ENCODE measurements at regions not wholly inside any gene's neighbourhood (a gene's known extent, or its start where the extent isn't known, plus 50 kb on each side); places are given as distances from the start of the nearest gene placed in this dataset.

DNA sequence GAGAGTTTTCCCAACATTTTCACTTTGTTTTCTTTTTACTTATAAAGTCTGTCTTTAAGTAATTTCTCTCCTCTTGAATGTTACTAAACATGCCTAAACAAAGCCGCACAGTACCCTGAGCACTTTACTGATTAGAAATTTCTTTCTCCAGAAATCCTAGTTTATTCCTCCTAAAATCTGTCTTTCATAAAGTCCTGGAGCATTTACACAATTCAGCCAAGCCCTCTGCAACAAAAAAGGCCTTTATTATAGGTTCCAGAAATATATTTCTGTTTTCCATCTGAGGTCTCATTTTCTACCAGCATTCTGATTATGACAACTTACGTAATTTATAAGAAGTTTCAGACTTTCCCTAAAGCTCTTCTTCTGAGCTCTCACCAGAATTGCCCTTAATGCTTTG lies 549.5 kb upstream of the OLFM3 start:
- POLR2A ChIA-PET (ENCODE audit: unreplicated experiment): no interaction called here
- Histone ChIP-seq H3K9me2 (replicated peaks; ENCODE audit: low read length) (no peaks in the 10 kb centered on the region), H3F3A (ENCODE audit: low read length, unreplicated experiment) (no peaks in the 10 kb centered on the region), H3K4me1 (ENCODE audit: insufficient read depth, low read length) (no peaks in the 10 kb centered on the region), H3K4me3 (ENCODE audit: low read length) (no peak overlapping the region), H4K20me1 (ENCODE audit: low read length) (no peaks in the 10 kb centered on the region), H3K27me3 (ENCODE audit: low read length) (peaks cover 4% of the 10 kb centered on the region; the same call in 1 of the 2 replicates), H3K79me2 (ENCODE audit: low read length) (no peaks in the 10 kb centered on the region), H3K4me2 (ENCODE audit: low read length) (no peak overlapping the region), H3K9ac (ENCODE audit: low read length) (no peak overlapping the region), H2AFZ (ENCODE audit: low read length) (no peak overlapping the region), H3K27ac (ENCODE audit: low read length) (no peak overlapping the region), H3K9me3 (ENCODE audit: low read length) (no peaks in the 10 kb centered on the region), H3K36me3 (ENCODE audit: low read depth, low read length) (no peaks in the 10 kb centered on the region)
- BruUV-seq (replicated peaks): no TSS peak
- ATAC-seq (no peak), DNase-seq (no peak)
- intact Hi-C loops (cut with micrococcal nuclease): no loop called here
- CTCF ChIA-PET: no interaction called here
- TF ChIP-seq EZH2 (IDR thresholded peaks at IDR 0.05; ENCODE audit: low read length, unreplicated experiment) (no peak), CTCF (conservative IDR thresholded peaks at IDR 0.05; ENCODE audit: low read depth, low read length) (no peak), EZH2phosphoT487 (IDR thresholded peaks at IDR 0.05; ENCODE audit: borderline replicate concordance, low read length) (no peak)

DNA sequence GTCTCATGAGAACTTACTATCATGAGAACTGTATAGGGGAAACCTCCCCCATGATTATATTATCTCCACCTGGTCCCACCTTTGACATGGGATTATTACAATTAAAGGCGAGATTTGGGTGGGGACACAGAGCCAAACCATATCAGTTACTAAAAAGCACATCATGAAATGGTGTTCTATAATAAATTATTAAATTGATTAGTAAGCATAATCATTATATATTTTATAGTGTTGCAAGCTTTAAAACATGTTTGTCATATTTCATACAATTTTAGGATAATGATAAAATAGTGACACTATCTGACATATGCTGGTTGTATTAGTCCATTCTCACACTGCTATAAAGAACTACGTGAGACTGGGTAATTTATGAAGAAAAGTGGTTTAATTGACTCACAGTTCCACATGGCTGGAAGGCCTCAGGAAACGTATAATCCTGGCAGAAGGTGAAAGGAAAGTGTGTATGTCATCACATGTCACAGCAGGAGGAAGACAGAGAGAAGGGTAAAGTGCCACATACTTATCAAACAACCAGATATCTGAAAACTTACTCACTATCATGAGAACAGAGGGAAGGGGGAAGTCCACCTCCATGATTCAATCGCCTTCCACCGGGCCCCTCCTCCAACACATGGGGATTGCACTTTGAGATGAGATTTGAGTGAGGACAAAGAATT lies 539.2 kb upstream of the OLFM3 start:
- no peaks in the 10 kb centered on the region for H3F3A ChIP-seq (ENCODE audit: low read length, unreplicated experiment)
- intact Hi-C loops (cut with micrococcal nuclease): no loop called here
- CTCF ChIA-PET: no interaction called here
- H3K79me2 ChIP-seq (ENCODE audit: low read length): no peaks in the 10 kb centered on the region
- ATAC-seq (no peak), DNase-seq (no peak)
- no peak overlapping the region for H3K9ac ChIP-seq (ENCODE audit: low read length)
- POLR2A ChIA-PET (ENCODE audit: unreplicated experiment): no interaction called here
- no peaks in the 10 kb centered on the region for H3K9me3 ChIP-seq (ENCODE audit: low read length)
- no peaks in the 10 kb centered on the region for H3K27me3 ChIP-seq (ENCODE audit: low read length)
- H3K4me2 ChIP-seq (ENCODE audit: low read length): no peak overlapping the region
- no peak overlapping the region for H3K27ac ChIP-seq (ENCODE audit: low read length)
- no peaks in the 10 kb centered on the region for H3K36me3 ChIP-seq (ENCODE audit: low read depth, low read length)
- no TSS peak for BruUV-seq (replicated peaks)
- no peaks in the 10 kb centered on the region for H3K4me1 ChIP-seq (ENCODE audit: insufficient read depth, low read length)
- no peak overlapping the region for H3K4me3 ChIP-seq (ENCODE audit: low read length)
- H4K20me1 ChIP-seq (ENCODE audit: low read length): no peaks in the 10 kb centered on the region
- TF ChIP-seq EZH2 (IDR thresholded peaks at IDR 0.05; ENCODE audit: low read length, unreplicated experiment): no peak
- no peak for TF ChIP-seq EZH2phosphoT487 (IDR thresholded peaks at IDR 0.05; ENCODE audit: borderline replicate concordance, low read length)
- TF ChIP-seq CTCF (conservative IDR thresholded peaks at IDR 0.05; ENCODE audit: low read depth, low read length): no peak
- H2AFZ ChIP-seq (ENCODE audit: low read length): no peak overlapping the region
- H3K9me2 ChIP-seq (replicated peaks; ENCODE audit: low read length): no peaks in the 10 kb centered on the region

- Histone ChIP-seq H3K4me2 (ENCODE audit: low read length) (no peak overlapping the region), H3K79me2 (ENCODE audit: low read length) (no peaks in the 10 kb centered on the region), H3K4me1 (ENCODE audit: insufficient read depth, low read length) (no peaks in the 10 kb centered on the region), H3F3A (ENCODE audit: low read length, unreplicated experiment) (no peaks in the 10 kb centered on the region), H3K27me3 (ENCODE audit: low read length) (no peaks in the 10 kb centered on the region), H3K27ac (ENCODE audit: low read length) (no peak overlapping the region), H3K9me3 (ENCODE audit: low read length) (no peaks in the 10 kb centered on the region), H3K9me2 (replicated peaks; ENCODE audit: low read length) (no peaks in the 10 kb centered on the region), H4K20me1 (ENCODE audit: low read length) (no peaks in the 10 kb centered on the region), H3K36me3 (ENCODE audit: low read depth, low read length) (no peaks in the 10 kb centered on the region), H3K9ac (ENCODE audit: low read length) (no peak overlapping the region), H2AFZ (ENCODE audit: low read length) (no peak overlapping the region), H3K4me3 (ENCODE audit: low read length) (no peak overlapping the region)
- intact Hi-C loops (cut with micrococcal nuclease): no loop called here
- peak; percentile 2 for DNase-seq
- POLR2A ChIA-PET (ENCODE audit: unreplicated experiment): no interaction called here
- no TSS peak for BruUV-seq (replicated peaks)
- ATAC-seq: no peak
- no peak for TF ChIP-seq EZH2phosphoT487 (IDR thresholded peaks at IDR 0.05; ENCODE audit: borderline replicate concordance, low read length)
- TF ChIP-seq EZH2 (IDR thresholded peaks at IDR 0.05; ENCODE audit: low read length, unreplicated experiment): no peak
- no peak for TF ChIP-seq CTCF (conservative IDR thresholded peaks at IDR 0.05; ENCODE audit: low read depth, low read length)
- CTCF ChIA-PET: no interaction called here
Observed at GRCh38 chr1:102531036-102531435, 534.3 kb upstream of the OLFM3 start.

Data from PC-3 (cell line).